Breast epithelium (tissue), 3 donors: ENCODE measurements at regions not wholly inside any gene's neighbourhood (a gene's known extent, or its start where the extent isn't known, plus 50 kb on each side); places are given as distances from the start of the nearest gene placed in this dataset.

Experiments
- POLR2A ChIP-seq: fragments of 450-650 bp; IDR thresholded peaks from one replicate; pipeline ENCODE4 v1.6.1; 2016; ENCODE audit warnings: antibody characterized with exemption, mild to moderate bottlenecking, moderate library complexity
- POLR2AphosphoS5 ChIP-seq, 3 donors: sonication (generic); formaldehyde crosslinking; IDR thresholded peaks; one replicate each; pipeline ENCODE4 v1.6.1; 2017; ENCODE audit warnings: antibody characterized with exemption in 3 of 3
- TF ChIP-seq, protein P1 (sequence below), 3 donors: fragments of 450-650 bp; IDR thresholded peaks; one replicate each; pipeline ENCODE4 v1.5.1; 2016 to 2017; ENCODE audit warnings: antibody characterized with exemption in 3 of 3, mild to moderate bottlenecking in 3 of 3, moderate library complexity in 3 of 3

DNA sequence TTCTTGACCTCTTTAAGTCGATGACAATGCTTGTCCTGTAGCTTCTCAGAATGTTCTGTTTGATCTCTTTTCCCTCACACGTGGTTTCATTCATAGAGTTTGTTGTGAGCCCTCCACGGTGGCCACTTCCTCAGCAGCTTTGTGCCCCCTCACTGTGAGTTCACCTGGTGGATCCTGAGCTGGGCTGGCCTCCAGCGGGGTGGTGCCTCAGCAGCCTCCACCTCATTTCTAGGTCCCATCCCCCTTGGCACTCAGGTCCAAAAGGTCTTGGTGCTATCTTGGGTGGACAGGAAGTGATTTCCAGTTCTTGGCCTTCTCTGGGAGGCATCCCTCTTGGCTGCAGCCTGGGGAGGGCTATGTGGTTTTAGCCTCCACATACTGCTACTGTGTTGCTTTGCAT is 203.2 kb upstream of the WSCD1 start:
- TF ChIP-seq POLR2A: no peak
- TF ChIP-seq, protein P1, sequence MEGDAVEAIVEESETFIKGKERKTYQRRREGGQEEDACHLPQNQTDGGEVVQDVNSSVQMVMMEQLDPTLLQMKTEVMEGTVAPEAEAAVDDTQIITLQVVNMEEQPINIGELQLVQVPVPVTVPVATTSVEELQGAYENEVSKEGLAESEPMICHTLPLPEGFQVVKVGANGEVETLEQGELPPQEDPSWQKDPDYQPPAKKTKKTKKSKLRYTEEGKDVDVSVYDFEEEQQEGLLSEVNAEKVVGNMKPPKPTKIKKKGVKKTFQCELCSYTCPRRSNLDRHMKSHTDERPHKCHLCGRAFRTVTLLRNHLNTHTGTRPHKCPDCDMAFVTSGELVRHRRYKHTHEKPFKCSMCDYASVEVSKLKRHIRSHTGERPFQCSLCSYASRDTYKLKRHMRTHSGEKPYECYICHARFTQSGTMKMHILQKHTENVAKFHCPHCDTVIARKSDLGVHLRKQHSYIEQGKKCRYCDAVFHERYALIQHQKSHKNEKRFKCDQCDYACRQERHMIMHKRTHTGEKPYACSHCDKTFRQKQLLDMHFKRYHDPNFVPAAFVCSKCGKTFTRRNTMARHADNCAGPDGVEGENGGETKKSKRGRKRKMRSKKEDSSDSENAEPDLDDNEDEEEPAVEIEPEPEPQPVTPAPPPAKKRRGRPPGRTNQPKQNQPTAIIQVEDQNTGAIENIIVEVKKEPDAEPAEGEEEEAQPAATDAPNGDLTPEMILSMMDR (IDR thresholded peaks at IDR 0.05): no peak
- TF ChIP-seq POLR2AphosphoS5 (IDR thresholded peaks at IDR 0.05): no peak
